ENCODE measurements at regions not wholly inside any gene's neighbourhood (a gene's known extent, or its start where the extent isn't known, plus 50 kb on each side); places are given as distances from the start of the nearest gene placed in this dataset.

- TF ChIP-seq CTCF (conservative IDR thresholded peaks at IDR 0.05; ENCODE audit: low read depth, low read length), result no peak
- H3K4me3 ChIP-seq (ENCODE audit: low read length), result no peak overlapping the region
Observed at GRCh38 chr20:11522366-11522741, 395.3 kb upstream of the BTBD3 start.

GRCh38 chr20:11529047-11529446, 388.6 kb upstream of the BTBD3 start:
- no peak for TF ChIP-seq CTCF (conservative IDR thresholded peaks at IDR 0.05; ENCODE audit: low read depth, low read length)
- DNase-seq (ENCODE audit: low read depth), result no peak
- no peak overlapping the region for H3K4me3 ChIP-seq (ENCODE audit: low read length)

More at GRCh38 chr20:11522366-11522741, 395.3 kb upstream of the BTBD3 start:
- DNase-seq (ENCODE audit: low read depth), result no peak

GRCh38 chr20:11537032-11537431, 380.7 kb upstream of the BTBD3 start:
- DNase-seq (ENCODE audit: low read depth), result no peak
- no peak overlapping the region for H3K4me3 ChIP-seq (ENCODE audit: low read length)
- TF ChIP-seq CTCF (conservative IDR thresholded peaks at IDR 0.05; ENCODE audit: low read depth, low read length), result no peak

- TF ChIP-seq CTCF (conservative IDR thresholded peaks at IDR 0.05; ENCODE audit: low read depth, low read length), result no peak
- H3K4me3 ChIP-seq (ENCODE audit: low read length), result no peak overlapping the region
- DNase-seq (ENCODE audit: low read depth), result no peak
Observed at GRCh38 chr20:11539450-11539849, 378.2 kb upstream of the BTBD3 start.

GRCh38 chr20:11540558-11540957, 377.1 kb upstream of the BTBD3 start:
- H3K4me3 ChIP-seq (ENCODE audit: low read length), result no peak overlapping the region
- no peak for DNase-seq (ENCODE audit: low read depth)
- TF ChIP-seq CTCF (conservative IDR thresholded peaks at IDR 0.05; ENCODE audit: low read depth, low read length), result no peak

- no peak for TF ChIP-seq CTCF (conservative IDR thresholded peaks at IDR 0.05; ENCODE audit: low read depth, low read length)
- no peak for DNase-seq (ENCODE audit: low read depth)
Observed at GRCh38 chr20:11542645-11543044, 375.0 kb upstream of the BTBD3 start.

GRCh38 chr20:11544029-11544678, 373.5 kb upstream of the BTBD3 start:
- no peak overlapping the region for H3K4me3 ChIP-seq (ENCODE audit: low read length)
- TF ChIP-seq CTCF (conservative IDR thresholded peaks at IDR 0.05; ENCODE audit: low read depth, low read length), result peak; percentile 49
- no peak for DNase-seq (ENCODE audit: low read depth)

More at GRCh38 chr20:11542645-11543044, 375.0 kb upstream of the BTBD3 start:
- no peak overlapping the region for H3K4me3 ChIP-seq (ENCODE audit: low read length)
